HG02981 (cell line): ENCODE measurements at regions not wholly inside any gene's neighbourhood (a gene's known extent, or its start where the extent isn't known, plus 50 kb on each side); places are given as distances from the start of the nearest gene placed in this dataset.
"Not testable (repeated sequence)": the region's sequence is repeated elsewhere in the genome, so short reads cannot be mapped to it uniquely, and the experiment has no call there.

Experiments used
- ATAC-seq: cut with Tn5 transposase; IDR thresholded peaks from one replicate; pipeline ENCODE4 v1.9.1; 2021; ENCODE audit warnings: mild to moderate bottlenecking, moderate library complexity; ENCODE audit not compliant: unreplicated experiment

DNA sequence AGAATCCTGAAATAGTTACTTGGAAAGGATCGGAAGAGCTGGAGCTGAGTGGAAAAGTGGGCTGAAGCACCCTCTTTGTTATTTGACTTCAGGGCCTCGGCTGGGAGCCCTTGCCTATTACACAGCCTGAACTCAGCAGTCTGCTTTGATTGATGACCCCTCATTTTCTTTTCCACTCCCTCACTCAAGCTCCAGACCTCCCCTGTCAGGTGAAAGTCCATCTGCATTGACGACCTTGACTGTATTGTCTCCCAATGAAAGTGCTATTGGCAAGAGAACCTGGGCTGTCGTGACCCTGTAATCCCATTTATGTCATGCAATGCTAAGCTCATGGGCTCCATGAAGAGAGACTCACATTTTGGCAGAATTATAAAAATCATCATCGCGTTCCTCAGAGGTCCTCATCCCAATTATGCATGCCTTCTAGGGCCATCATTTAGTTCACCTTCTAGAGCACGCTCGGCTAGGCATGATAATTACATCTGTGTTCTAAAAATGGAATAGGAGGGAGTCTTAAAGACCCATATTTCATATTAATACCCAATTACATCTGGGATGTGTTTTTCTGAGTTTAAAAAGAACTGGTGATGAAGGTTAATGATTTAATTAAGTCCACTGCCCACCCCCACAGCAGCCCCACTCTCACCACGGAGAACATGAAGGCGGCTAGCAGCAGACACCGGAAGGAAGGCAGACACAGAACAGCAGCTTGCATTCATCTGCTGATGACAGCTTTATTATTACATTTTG is 472.5 kb downstream of the PID1 start:
- no peak for ATAC-seq

DNA sequence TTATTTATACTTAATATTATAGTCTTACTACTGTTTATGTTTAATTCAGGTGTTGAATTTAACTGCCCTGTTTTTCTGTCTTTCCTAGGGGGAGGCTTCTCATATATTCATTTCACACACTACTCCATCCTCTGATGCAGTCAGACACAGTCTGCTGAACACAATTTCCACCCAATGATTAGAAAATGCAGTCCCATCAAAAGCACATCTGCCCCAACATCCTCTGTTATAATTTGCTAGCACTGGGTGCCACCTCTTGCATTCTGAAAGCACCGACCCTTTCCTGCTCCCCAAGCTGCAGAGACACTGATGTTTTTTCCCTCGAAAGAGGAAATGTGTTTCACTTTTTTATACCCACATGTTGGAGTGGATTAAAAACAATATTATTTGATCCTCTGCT is 474.7 kb downstream of the PID1 start:
- no peak for ATAC-seq

DNA sequence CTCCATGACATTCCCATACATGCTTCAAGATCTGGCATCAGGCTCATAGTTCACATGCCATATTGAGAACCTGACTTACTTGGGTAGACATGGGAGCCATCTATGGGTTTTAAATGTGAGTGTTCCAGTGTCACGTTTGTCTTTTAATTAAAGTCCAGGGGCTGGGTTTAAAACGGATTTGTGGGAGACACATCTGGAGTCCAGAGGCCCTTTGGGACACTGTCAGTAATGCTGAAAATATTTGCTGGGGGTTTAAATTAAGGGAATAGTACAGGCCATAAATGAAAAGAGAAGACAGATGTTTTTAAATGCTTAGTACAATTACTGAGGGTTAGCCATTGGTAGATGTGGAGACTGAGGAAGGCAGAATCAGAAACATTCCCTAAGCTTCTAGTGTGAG is 478.0 kb downstream of the PID1 start:
- ATAC-seq: no peak

DNA sequence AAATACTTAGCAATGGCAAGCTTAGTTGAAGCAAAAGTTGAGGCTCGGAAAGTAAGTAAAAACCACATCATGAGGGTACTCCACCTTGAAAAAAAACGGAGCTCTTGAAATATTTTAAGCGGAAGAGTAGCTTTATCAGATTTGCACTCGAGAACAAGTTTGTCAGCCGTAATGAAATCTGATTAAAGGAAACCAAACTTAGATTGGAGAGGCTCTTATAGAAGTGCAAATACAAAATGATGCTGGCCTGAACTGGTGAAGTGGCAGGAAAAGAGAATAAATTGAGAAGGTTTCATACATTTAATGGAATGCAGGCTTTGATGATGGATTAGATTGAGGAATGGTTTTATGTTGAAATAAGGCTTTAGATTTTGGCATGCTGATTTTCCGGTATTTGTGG is 484.2 kb downstream of the PID1 start:
- ATAC-seq: no peak

DNA sequence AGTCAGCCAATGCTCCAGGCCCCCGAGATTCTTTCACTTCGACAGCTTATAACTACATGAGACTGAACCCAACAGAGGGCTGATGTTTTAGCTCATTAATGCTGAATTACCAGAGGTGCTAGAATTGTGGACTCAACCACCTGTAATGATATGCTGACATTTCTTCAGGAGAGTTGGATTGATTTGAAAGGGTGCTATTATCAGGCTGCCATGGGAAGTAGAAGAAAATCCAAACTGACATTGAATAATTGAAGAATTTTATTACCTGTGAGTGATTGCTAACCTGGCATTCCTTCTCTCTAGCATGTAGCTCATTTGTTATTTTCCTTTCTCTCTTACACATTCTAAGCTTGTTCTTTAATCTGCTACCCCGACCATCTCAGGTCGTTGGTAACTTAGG is 488.8 kb downstream of the PID1 start:
- no peak for ATAC-seq

DNA sequence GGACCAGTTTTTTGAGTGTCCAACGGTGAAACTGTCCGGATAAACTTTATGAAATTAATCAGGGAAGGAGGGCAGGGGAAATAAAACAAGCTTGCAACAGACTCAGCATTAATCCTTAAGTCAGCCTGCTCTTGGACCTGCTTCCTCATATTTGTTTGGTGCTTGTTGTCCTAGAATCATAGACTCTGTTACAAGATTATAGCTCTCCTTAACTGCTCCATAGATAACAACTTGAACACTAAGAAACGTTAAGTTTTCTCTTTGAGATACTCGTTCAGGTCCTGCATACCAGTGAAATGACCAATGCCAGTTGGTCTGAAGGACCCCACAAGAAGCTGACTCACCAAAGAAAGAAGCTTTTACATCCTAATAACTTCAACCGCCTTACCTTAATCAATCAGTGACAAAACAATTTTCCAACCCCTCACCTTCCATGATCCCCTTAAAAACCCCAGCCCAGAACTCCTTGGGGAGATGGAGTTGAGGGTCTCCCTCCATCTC is 493.2 kb downstream of the PID1 start:
- no peak for ATAC-seq

DNA sequence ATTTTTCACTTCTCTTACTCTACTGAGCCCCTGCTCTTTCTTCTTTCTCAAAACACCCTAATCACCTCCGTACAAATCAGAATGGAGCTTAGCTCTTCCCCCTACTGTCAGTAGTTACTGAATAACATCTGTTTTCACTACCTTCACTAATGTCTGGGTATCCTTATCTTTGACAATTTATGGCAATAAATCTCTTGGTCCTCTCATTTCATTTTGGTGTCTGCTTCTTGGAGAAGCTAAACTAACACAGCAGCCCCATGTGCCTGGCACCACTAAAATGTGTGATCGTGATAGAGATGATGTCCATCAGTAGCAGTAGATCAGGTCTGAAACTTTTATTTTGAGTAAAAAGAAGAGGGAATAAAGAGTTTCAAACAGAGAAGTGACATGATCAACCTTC is 496.5 kb downstream of the PID1 start:
- no peak for ATAC-seq

DNA sequence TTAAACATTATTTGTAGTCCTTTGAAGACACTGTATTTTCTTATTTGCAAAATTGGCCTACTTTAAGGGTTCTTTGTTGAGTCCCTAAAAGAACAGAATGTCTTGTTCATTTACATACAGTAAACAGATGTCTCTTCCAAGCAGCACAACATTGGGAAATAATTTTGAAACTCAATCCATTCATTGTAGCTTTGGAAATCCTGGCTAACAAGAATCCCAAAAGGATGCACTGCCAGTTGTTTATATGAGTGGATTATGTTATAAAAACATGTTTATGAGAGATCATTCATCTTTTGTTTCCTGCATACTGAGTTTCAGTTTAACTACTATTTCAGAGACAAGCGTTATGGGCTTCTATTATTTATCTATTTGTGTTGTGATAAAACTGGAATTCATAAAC is 499.3 kb downstream of the PID1 start:
- no peak for ATAC-seq

DNA sequence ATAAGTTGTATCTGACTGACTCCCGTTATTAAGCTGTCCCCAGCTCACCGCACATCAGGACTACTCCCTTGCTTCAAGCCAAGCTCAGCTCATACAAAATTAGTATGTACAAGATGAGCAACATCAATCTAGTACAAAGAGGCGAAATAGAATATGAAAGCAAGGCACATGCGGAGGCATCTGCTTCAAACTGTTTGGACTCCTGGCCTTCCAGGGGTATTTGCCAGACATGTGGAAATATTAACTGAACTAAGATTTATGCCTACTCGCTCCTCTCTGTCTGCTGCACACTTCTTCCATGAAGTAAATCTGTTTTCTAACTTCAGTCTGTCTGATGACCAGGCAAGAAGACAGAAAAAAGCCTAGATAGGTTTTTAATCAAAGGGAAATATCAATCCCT is 499.8 kb downstream of the PID1 start:
- no peak for ATAC-seq

DNA sequence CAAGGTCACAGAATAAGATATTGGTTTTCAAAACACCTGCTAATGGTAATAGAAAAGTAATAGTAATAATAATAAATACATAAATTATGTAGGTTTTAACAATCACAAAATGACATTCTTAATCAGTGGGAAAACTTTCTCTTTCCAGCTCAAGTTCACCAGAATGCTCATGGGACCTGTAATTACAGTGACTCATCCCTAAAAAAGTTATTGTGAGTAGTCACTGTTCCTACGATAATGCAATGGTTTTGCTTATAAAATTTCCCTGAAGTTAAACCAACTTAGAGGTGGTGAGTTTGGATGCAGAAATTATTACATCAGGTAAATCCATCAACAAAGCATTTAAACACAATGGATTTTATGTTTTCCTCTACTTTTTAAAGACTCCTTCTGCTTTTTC is 502.3 kb downstream of the PID1 start:
- ATAC-seq: no peak

DNA sequence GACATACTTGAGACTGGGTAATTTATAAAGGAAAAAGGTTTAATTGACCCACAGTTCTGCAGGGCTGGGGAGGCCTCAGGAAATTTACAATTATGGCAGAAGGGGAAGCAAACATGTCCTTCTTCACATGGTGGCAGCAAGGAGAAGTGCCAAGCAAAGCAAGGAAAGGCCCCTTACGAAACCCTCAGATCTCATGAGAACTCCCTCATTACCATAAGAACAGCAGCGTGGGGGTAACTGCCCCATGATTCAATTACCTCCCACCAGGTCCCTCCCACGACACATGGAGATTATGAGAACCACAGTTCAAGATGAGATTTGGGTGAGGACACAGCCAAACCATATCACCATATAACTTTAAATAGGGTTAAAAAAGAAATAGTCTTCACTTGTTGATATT is 502.9 kb downstream of the PID1 start:
- not testable (repeated sequence) for ATAC-seq

DNA sequence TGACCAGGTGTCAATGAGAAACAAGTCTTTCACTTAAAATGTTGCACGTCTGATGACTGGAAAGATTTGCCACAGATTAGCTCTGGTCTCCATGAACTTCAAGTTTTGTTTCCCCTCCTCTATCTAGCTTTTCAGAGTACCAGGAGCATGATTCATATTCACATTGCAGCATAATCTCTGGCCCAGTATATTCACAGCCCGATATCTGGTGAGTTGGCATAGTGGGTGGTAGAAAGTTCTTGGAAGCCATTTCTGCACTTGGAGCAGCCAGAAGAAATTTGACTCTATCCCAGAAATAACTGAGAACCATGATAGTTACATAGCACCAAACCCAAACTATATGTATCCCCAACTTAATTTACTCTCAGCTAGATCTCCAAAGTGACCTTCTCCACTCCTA is 503.9 kb downstream of the PID1 start:
- ATAC-seq: no peak

DNA sequence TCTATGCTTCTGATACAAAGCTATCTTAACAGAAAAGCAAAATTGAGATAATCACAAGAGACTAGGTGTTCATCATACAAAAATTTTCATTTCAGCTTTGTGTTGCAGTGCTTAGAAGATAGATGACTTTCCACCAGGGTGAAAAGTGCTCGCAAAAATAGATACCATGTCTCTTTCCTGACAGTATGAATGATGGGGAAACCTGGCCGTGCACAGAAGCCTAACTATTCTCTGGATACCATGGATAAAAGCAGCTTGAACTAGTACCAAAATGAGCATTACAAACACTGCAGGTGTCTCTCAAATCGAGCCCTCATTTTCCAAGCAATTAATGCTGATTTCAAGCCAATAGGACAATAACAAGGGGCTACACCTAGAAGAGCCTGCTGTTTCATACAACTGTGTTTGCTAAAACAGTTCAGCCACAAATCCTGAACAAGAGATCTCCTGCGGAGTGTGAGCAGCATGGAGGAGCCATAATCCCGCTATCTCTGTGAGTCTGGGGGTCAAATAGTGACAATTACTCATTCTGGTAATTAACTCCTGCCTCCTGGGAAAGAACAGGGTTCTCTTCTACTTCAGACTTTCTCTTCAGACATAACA is 507.6 kb downstream of the PID1 start:
- ATAC-seq: no peak

DNA sequence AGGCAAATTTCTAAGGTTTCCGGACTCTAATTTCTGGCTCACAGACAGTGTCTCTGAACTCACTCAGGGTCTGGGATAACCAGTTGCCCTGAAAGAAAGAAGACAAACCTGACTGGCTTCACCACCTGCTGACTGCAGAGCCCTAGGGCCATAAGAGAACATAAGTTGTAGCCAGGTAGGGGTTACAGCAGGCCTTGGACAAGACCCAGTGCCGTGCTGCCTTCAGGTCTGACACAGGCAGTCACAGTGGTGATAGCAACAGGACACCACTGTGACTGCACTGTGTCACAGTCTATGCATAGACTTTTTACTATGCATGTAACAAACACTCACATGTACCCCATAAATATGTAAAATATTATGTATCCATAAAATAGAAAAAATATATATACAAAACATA is 508.5 kb downstream of the PID1 start:
- ATAC-seq: no peak

DNA sequence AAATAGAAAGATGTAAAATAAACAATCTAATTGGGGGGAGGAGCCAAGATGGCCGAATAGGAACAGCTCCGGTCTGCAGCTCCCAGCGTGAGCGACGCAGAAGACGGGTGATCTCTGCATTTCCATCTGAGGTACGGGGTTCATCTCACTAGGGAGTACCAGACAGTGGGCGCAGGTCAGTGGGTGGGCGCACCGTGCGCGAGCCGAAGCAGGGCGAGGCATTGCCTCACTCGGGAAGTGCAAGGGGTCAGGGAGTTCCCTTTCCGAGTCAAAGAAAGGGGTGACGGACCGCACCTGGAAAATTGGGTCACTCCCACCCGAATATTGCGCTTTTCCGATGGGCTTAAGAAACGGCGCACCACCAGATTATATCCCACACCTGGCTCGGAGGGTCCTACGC is 515.4 kb downstream of the PID1 start:
- ATAC-seq: not testable (repeated sequence)

DNA sequence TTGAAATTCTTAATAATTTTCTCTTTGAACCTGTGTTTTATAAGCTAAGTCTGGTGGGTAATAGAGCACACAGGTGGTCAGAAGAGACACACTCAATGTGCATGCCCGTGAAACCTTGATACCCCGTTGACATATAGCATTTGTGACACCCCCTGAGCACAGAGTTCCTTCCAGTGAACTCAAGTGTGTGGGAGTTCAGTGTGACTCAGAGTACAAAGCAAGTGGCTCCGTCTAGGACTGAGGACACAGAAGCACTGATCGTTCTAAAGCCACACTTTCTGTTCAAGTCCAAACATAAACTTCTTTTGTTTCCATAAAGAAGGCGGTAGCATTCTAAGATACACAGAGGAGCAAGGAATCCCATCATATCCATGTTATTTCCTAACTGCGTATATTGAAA is 523.6 kb downstream of the PID1 start:
- no peak for ATAC-seq

DNA sequence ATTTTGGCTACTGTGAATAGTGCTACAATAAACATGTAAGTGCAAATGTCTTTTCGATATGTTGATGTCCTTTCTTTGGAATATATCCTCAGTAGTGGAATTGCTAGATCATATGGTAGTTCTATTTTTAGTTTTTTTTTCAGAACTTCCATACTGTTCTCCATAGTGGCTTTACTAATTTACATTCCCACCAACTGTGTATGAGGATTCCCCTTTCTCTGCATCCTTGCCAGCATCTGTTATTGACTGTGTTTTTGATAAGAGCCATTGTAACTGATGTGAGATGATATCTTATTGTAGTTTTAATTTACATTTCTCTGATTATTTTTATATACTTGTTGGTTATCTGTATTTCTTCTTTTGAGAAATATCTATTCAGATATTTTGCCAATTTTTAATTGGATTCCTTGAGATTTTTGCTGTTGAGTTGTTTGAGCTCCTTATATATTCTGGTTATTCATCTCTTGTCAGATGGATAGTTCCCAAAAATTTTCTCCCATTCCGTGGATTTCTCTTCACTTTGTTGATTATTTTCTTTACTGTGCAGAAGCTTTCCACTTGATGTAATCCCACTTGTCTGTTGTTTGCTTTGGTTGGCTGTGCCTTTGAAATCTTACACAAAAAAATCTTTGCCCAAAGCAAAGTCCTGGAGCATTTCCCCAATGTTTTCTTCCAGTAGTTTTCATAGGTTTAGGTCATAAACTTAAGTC is 532.3 kb downstream of the PID1 start:
- no peak for ATAC-seq

DNA sequence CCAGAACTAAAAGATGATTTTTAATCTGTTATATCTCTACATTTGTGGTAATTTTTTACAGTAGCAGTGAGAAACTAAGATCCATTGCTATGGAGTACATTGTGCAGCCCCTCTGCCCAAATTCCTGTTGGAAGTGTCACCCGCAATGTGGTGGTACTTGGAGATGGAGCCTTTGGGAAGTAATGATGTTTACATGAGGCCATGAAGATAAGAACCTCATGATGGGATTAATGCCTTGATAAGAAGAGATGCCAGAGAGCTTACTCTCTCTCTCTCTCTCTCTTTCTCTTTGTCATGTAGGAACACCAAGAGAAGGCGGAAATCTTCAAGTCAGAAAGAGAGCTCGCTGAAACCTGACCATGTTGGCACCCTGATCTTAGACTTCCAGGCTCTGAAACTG is 535.4 kb downstream of the PID1 start:
- ATAC-seq: no peak

DNA sequence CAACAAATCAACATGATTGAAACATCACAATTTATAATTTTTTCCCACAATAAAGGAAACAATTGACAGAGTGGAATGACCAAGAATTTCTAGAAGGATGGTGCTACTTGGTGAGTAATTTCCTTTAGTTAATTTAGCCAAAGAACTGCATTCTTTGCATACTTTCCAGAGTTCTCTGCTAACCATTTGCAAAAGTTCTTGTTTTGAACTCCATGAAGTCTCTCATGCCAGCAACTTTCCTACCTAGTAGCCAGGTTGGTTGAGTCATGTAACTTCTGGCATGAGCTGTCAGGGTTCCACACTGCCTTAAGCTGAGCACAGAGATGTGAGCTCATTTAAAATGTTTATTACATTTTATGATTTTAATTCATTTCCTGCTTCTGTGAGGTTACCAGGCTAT is 539.6 kb downstream of the PID1 start:
- ATAC-seq: no peak

DNA sequence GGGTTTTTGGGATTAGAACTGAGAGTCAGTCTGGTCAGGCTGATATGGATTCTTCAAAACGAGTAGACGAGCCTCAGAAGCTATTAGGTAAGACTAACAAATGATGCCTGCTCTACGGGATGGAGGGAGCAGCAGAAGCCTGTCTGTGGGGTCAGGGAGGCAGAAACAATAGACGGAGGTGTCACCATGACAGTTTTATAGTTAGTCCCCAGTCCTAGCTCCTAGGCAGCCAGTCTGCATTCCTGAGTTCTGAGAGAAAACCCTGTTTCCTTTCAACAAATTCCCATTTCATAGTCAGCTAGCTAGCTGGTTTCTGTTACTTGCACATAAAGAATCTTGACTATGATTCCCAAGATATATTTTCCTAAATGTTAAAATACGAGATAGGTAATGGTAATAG is 542.1 kb downstream of the PID1 start:
- ATAC-seq: no peak

DNA sequence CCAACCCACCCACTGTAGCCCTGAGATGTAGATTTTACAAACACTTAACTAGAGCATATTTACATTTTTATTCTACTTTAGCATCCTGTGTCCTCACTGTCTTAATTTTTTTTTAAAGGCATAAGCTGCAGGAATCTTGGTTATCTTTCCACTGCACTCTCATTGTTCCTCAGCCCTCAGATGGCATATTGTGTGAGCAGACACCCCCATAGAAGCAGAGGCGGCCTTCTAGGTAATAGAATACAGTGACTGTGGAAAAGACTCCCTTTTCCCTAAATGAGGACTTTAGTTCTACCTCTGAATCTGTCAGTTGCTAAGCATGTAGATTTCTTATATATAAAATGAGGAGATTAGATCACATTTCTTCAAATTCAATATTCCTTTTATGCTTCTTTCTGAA is 543.5 kb upstream of the SPHKAP start:
- no peak for ATAC-seq

DNA sequence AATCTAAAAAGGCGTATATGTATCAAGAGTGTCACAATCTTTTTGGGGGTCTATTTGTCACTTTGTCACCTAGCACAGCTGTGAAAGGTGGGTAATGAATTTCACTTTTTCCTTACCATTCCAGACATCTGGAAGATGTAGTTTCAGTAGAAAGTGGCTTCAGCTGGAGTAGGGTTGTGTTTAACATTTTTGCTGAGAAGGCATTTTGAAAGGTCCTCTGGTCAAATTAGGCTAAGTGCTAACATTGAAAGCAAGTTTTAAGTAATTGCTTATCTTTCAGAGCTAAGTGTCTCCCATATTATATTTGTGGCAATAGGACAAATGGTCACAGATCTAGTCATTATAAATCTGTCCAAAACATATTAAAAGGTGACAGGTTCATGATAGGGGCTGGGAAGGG is 542.1 kb upstream of the SPHKAP start:
- no peak for ATAC-seq
